Breast epithelium (tissue), 3 donors: ENCODE measurements at regions not wholly inside any gene's neighbourhood (a gene's known extent, or its start where the extent isn't known, plus 50 kb on each side); places are given as distances from the start of the nearest gene placed in this dataset.

Experiments
- POLR2A ChIP-seq: fragments of 450-650 bp; IDR thresholded peaks from one replicate; pipeline ENCODE4 v1.6.1; 2016; ENCODE audit warnings: antibody characterized with exemption, mild to moderate bottlenecking, moderate library complexity
- TF ChIP-seq, protein P1 (sequence below), 3 donors: fragments of 450-650 bp; IDR thresholded peaks; one replicate each; pipeline ENCODE4 v1.5.1; 2016 to 2017; ENCODE audit warnings: antibody characterized with exemption in 3 of 3, mild to moderate bottlenecking in 3 of 3, moderate library complexity in 3 of 3

DNA sequence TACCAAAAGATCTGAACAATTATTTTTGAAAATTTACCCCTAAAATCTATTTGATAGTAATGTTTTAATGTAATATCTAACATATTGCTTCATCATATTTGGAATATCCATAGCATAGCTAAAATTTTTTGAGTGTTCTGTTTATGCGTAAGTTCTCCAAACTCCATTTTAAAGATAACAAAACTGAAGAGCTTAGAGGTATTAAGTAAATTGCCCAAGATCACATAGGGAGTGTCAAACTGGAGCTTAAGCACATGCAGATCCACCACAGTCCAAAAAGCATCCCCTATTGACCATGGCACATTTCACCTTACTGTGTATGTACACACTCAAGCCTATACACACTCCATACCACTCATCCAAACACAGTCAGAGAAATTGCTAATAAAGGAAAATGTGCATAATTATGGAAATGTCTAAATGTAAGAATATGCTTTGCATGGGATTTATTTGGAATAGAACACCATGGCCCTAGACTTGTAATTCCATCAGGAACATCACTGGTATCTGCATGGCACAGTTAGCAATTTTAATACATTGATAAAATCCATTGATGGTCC lies 85.2 kb upstream of the TGFBR2 start:
- TF ChIP-seq POLR2A, result no peak
- TF ChIP-seq, protein P1, sequence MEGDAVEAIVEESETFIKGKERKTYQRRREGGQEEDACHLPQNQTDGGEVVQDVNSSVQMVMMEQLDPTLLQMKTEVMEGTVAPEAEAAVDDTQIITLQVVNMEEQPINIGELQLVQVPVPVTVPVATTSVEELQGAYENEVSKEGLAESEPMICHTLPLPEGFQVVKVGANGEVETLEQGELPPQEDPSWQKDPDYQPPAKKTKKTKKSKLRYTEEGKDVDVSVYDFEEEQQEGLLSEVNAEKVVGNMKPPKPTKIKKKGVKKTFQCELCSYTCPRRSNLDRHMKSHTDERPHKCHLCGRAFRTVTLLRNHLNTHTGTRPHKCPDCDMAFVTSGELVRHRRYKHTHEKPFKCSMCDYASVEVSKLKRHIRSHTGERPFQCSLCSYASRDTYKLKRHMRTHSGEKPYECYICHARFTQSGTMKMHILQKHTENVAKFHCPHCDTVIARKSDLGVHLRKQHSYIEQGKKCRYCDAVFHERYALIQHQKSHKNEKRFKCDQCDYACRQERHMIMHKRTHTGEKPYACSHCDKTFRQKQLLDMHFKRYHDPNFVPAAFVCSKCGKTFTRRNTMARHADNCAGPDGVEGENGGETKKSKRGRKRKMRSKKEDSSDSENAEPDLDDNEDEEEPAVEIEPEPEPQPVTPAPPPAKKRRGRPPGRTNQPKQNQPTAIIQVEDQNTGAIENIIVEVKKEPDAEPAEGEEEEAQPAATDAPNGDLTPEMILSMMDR (IDR thresholded peaks at IDR 0.05), result no peak
